Right atrium auricular region (tissue), 2 donors: ENCODE measurements at regions not wholly inside any gene's neighbourhood (a gene's known extent, or its start where the extent isn't known, plus 50 kb on each side); places are given as distances from the start of the nearest gene placed in this dataset.

ENCODE experiments used
- DNase-seq: peaks from one replicate; pipeline ENCODE4 v3.0.0-alpha.2; 2019; ENCODE audit warnings: low spot score
- H3K27ac ChIP-seq, 2 donors: fragments of 200-600 bp; sonication (generic); 1 replicate in 1 of 2; 2 replicates in 1 of 2; pipeline ENCODE4 v1.5.1; 2016 to 2019
- H3K27me3 ChIP-seq, 2 donors: fragments of 200-600 bp; sonication (generic); one replicate each; pipeline versions ENCODE4 v1.5.1 to v1.6.0; 2017 to 2019
- H3K36me3 ChIP-seq: fragments of 200-600 bp; sonication (generic); one replicate; pipeline ENCODE4 v1.5.1; 2016
- H3K4me1 ChIP-seq, 2 donors: fragments of 200-600 bp; sonication (generic); one replicate each; pipeline versions ENCODE4 v1.5.1 to v1.6.0; 2017 to 2019
- H3K4me3 ChIP-seq, 2 donors: fragments of 200-600 bp; sonication (generic); 1 replicate in 1 of 2; 2 replicates in 1 of 2; pipeline ENCODE4 v1.5.1; 2017 to 2019; ENCODE audit warnings: mild to moderate bottlenecking in 1 of 2, moderate library complexity in 1 of 2
- H3K9me3 ChIP-seq, 2 donors: fragments of 200-600 bp; sonication (generic); one replicate each; pipeline ENCODE4 v1.5.1; 2019
- TF ChIP-seq, protein P1 (sequence below), 2 donors: fragments of 200-600 bp; sonication (generic); IDR thresholded peaks; one replicate each; pipeline ENCODE4 v1.5.1; 2019; ENCODE audit warnings: antibody characterized with exemption in 2 of 2

DNA sequence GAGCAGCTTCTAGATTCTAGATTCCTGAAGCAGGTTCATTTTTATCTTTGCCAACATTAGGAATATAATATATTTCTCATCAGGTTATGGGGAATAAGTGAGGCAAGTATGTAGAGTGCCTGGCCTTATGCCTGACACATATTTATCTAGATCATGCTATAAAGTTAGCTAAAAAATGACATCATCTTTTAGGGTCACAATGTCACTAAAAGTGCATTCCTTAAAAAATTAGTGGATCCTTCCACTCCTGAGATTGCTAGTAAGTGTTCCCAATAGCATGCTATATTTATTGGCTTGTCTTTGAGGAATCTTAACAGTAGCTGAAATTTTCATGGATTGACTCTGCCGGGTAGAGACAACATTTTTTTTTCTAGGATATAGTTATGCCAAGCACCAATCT is 305.9 kb upstream of the TMCO5A start:
- H3K27ac ChIP-seq, result no peak overlapping the region
- TF ChIP-seq, protein P1, sequence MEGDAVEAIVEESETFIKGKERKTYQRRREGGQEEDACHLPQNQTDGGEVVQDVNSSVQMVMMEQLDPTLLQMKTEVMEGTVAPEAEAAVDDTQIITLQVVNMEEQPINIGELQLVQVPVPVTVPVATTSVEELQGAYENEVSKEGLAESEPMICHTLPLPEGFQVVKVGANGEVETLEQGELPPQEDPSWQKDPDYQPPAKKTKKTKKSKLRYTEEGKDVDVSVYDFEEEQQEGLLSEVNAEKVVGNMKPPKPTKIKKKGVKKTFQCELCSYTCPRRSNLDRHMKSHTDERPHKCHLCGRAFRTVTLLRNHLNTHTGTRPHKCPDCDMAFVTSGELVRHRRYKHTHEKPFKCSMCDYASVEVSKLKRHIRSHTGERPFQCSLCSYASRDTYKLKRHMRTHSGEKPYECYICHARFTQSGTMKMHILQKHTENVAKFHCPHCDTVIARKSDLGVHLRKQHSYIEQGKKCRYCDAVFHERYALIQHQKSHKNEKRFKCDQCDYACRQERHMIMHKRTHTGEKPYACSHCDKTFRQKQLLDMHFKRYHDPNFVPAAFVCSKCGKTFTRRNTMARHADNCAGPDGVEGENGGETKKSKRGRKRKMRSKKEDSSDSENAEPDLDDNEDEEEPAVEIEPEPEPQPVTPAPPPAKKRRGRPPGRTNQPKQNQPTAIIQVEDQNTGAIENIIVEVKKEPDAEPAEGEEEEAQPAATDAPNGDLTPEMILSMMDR (IDR thresholded peaks at IDR 0.05), result no peak

DNA sequence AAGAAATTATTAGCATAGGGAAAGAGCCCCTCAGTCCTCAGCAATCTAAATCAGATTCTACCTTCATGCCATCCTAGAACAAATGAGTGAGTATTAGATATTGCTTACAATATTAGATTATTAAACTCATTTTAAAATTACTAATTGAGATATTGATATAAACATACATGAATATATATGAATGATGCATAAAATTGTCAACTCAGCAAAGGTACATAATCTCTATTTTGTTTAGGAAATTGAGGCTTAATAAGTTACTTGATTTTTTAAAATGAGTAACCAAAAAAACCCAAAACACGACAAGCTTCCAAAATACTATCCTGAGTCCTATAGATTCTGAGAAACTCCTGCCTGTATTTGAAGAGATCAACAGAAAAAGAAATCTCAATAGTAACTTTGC is 297.7 kb upstream of the TMCO5A start:
- TF ChIP-seq, protein P1 (IDR thresholded peaks at IDR 0.05), result no peak
- no peaks in the 10 kb centered on the region for H3K27me3 ChIP-seq

More for the DNA sequence above, 305.9 kb upstream of the TMCO5A start:
- Histone ChIP-seq H3K4me3 (no peak overlapping the region), H3K27me3 (no peaks in the 10 kb centered on the region), H3K9me3 (no peaks in the 10 kb centered on the region), H3K36me3 (no peaks in the 10 kb centered on the region), H3K4me1 (no peaks in the 10 kb centered on the region)
- DNase-seq, result no peak

DNA sequence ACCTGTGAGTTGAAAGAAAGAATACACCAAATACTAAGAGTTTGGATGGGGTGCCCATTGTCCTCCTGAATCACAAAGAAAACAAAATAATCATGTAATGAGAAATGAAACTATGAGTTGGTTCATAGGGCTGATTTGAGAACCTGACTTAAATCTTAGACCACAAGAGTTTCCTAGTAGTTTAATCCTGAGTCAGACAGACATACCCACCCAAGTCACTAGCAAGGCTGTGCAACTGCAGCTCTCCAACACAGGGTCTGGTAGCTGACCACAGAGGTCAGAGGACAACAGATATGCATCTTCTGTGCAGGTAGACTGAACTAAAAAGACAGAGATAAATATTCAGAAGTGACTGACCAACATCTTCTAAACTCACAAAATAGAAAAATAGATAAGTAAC is 296.3 kb upstream of the TMCO5A start:
- Histone ChIP-seq H3K27ac (no peak overlapping the region), H3K27me3 (no peaks in the 10 kb centered on the region), H3K36me3 (no peaks in the 10 kb centered on the region), H3K9me3 (no peaks in the 10 kb centered on the region), H3K4me3 (no peak overlapping the region), H3K4me1 (no peaks in the 10 kb centered on the region)
- no peak for DNase-seq
- TF ChIP-seq, protein P1 (IDR thresholded peaks at IDR 0.05), result no peak

More for the DNA sequence above, 297.7 kb upstream of the TMCO5A start:
- Histone ChIP-seq H3K27ac (no peak overlapping the region), H3K4me3 (no peak overlapping the region), H3K36me3 (no peaks in the 10 kb centered on the region), H3K4me1 (no peaks in the 10 kb centered on the region), H3K9me3 (no peaks in the 10 kb centered on the region)
- no peak for DNase-seq

DNA sequence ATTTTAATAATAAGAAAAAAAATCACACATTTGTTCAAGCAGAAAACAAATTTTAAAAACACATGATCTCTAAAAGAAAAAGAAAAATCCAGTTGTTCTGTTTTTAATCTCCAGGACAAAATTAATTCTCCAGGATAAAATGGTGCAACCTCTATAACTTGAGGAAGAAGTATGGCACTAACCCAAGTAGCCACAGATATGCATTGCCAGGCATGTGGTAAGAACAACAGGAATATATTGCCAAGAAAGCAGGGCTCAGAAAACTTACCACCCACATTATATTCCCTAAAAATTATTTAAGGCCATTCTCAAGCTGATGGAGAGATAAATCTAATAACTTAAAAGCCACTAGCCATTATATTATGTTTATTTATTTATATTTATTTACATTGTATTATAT is 295.7 kb upstream of the TMCO5A start:
- DNase-seq, result no peak
- Histone ChIP-seq H3K4me3 (no peak overlapping the region), H3K27ac (no peak overlapping the region), H3K36me3 (no peaks in the 10 kb centered on the region), H3K9me3 (no peaks in the 10 kb centered on the region), H3K4me1 (no peaks in the 10 kb centered on the region), H3K27me3 (no peaks in the 10 kb centered on the region)
- TF ChIP-seq, protein P1 (IDR thresholded peaks at IDR 0.05), result no peak

DNA sequence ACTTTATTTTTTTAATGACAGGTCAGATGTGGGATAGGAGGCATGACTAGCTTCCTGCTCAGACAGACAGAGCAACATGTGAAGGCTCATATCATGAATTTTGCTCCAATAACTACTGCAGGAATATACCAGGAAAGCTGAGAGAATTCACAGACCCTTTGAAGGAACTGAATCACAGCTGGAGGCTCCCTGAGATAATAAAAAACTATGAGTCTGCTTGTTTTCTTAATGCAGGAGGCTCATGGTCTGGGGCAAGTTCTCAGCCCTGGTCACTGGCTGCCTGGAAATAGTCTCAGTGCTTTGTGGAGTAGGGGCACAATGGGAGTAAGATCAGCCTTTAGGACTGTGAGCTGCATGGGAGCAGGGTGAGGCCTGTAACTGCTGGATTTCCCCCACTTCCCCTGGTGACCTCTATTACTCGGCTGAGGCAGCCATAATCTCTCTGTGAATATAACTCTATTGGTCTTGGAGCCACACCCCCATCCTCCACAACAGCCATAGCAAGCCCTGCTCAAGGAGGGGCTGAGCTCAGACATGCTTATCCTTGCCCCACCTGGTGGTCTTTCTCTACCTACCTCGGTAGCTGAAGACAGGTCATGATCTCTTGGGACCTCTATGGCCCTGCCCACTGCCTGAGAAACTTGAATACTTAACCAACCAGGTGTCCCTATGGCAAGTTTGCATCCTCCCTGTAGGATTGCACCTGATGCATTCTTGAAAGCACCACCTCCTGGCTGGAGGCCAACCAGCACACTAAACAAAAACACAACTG is 281.6 kb upstream of the TMCO5A start:
- DNase-seq, result no peak
- TF ChIP-seq, protein P1 (IDR thresholded peaks at IDR 0.05), result no peak
- no peak overlapping the region for H3K27ac ChIP-seq
- H3K9me3 ChIP-seq, result peaks cover 0 to 25% of the 10 kb centered on the region in 2 donors
- no peaks in the 10 kb centered on the region for H3K4me1 ChIP-seq
- no peaks in the 10 kb centered on the region for H3K27me3 ChIP-seq
- no peaks in the 10 kb centered on the region for H3K36me3 ChIP-seq
- H3K4me3 ChIP-seq, result no peak overlapping the region

DNA sequence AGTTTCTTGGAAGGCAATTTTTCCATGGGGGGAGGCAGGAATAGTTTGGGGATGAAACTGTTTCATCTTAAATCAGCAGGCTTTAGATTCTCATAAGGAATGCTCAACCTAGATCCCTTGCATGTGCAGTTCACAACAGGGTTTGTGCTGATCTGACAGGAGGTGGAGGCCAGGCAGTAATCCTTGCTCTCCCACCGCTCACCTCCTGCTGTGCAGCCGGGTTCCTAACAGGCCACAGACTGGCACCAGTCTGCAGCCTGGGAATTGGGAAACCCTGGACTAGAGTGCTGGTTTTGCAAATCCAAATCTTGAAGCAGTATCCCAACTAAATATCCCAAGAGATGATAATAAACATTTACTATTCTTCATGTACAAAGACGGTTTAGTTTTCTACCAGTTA is 256.3 kb upstream of the TMCO5A start:
- Histone ChIP-seq H3K27me3 (no peaks in the 10 kb centered on the region), H3K36me3 (no peaks in the 10 kb centered on the region), H3K4me3 (no peak overlapping the region), H3K4me1 (no peaks in the 10 kb centered on the region), H3K9me3 (no peaks in the 10 kb centered on the region), H3K27ac (no peak overlapping the region)
- TF ChIP-seq, protein P1 (IDR thresholded peaks at IDR 0.05), result no peak
- DNase-seq, result no peak
